K562 (cell line): ENCODE measurements at regions not wholly inside any gene's neighbourhood (a gene's known extent, or its start where the extent isn't known, plus 50 kb on each side); places are given as distances from the start of the nearest gene placed in this dataset.

ENCODE experiments used
- CTCF ChIP-seq, 3 experiments: IDR thresholded peaks in 2 of 3; conservative IDR thresholded peaks in 1 of 3; 2 replicates each; pipeline ENCODE4 v1.5.1; 2011 to 2012; ENCODE audit warnings: low read length in 3 of 3, mild to moderate bottlenecking in 3 of 3, control low read depth in 2 of 3, improper control_type of control experiment in 1 of 3, inconsistent platforms in 1 of 3, low read depth in 1 of 3, mixed read lengths in 1 of 3, moderate library complexity in 1 of 3; ENCODE audit not compliant: insufficient read depth in 2 of 3
- EZH2 ChIP-seq: IDR thresholded peaks from 2 replicates; pipeline ENCODE4 v1.6.1; 2012; ENCODE audit warnings: low read depth, mild to moderate bottlenecking, inconsistent platforms, low read length, borderline replicate concordance
- FOXA1 ChIP-seq: fragments of 450-650 bp; IDR thresholded peaks from 2 replicates; pipeline ENCODE4 v1.6.1; 2016; ENCODE audit warnings: mild to moderate bottlenecking, borderline replicate concordance
- HEY1 ChIP-seq: fragments of 250-450 bp; sonication (Bioruptor Pico); IDR thresholded peaks from 2 replicates; pipeline ENCODE4 v1.5.0; 2020; ENCODE audit warnings: mild to moderate bottlenecking, moderate library complexity, borderline replicate concordance
- MNT ChIP-seq, 2 experiments: fragments of 450-650 bp; conservative IDR thresholded peaks; 2 replicates each; pipeline ENCODE4 v1.6.1; 2017; ENCODE audit warnings: mild to moderate bottlenecking in 2 of 2, moderate library complexity in 2 of 2
- POLR2A ChIP-seq: fragments of 450-650 bp; conservative IDR thresholded peaks from 2 replicates; pipeline ENCODE4 v1.6.1; 2016
- ZKSCAN8 ChIP-seq: fragments of 200-800 bp; sonication (Bioruptor generic); IDR thresholded peaks from 2 replicates; pipeline ENCODE4 v1.6.1; 2016; ENCODE audit warnings: missing genetic modification characterization, missing compliant biosample characterization

- no peak for TF ChIP-seq ZKSCAN8 (CRISPR knock-in tag)
- no peak for TF ChIP-seq CTCF (IDR thresholded peaks at IDR 0.05 in 2 of 3, conservative IDR thresholded peaks at IDR 0.05 in 1 of 3; ENCODE audit: insufficient read depth in 2 of 3, low read depth in 1 of 3, low read length in 3 of 3)
- TF ChIP-seq POLR2A = no peak
- TF ChIP-seq MNT (conservative IDR thresholded peaks at IDR 0.05) = no peak
- TF ChIP-seq FOXA1 = no peak
- no peak for TF ChIP-seq HEY1 (CRISPR knock-in tag)
- TF ChIP-seq EZH2 = no peak
Measured at GRCh38 chr22:48532986-48533385, 1294.7 kb downstream of the BRD1 start.
